ENCODE measurements at regions not wholly inside any gene's neighbourhood (a gene's known extent, or its start where the extent isn't known, plus 50 kb on each side); places are given as distances from the start of the nearest gene placed in this dataset.

DNA sequence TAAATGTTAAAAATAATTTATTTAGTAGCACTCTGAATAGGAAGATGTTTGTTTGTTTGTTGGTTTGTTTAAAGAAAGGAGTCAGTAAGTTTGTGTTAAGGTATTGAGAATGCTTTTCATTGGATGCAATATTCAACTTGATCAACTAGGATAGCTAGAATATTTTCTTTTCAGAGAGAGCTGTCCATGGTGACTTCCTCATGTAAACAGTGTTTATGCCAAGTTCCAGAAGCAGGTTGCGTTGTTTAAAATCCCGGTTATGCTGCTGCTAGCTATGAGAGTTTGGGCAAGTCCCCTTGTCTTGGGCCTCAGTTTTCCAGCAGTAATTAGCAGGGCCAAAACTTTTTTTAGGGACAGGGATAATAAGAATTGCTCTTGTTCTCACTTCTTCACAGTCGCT lies 876.2 kb upstream of the HS3ST1 start:
- TF ChIP-seq, protein P1, sequence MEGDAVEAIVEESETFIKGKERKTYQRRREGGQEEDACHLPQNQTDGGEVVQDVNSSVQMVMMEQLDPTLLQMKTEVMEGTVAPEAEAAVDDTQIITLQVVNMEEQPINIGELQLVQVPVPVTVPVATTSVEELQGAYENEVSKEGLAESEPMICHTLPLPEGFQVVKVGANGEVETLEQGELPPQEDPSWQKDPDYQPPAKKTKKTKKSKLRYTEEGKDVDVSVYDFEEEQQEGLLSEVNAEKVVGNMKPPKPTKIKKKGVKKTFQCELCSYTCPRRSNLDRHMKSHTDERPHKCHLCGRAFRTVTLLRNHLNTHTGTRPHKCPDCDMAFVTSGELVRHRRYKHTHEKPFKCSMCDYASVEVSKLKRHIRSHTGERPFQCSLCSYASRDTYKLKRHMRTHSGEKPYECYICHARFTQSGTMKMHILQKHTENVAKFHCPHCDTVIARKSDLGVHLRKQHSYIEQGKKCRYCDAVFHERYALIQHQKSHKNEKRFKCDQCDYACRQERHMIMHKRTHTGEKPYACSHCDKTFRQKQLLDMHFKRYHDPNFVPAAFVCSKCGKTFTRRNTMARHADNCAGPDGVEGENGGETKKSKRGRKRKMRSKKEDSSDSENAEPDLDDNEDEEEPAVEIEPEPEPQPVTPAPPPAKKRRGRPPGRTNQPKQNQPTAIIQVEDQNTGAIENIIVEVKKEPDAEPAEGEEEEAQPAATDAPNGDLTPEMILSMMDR (IDR thresholded peaks at IDR 0.05) = no peak
- TF ChIP-seq POLR2A (IDR thresholded peaks at IDR 0.05) = no peak
- TF ChIP-seq POLR2AphosphoS5 (IDR thresholded peaks at IDR 0.05) = no peak
